OCI-LY7 (cell line): ENCODE measurements at regions not wholly inside any gene's neighbourhood (a gene's known extent, or its start where the extent isn't known, plus 50 kb on each side); places are given as distances from the start of the nearest gene placed in this dataset.

Source experiments
- EZH2phosphoT487 ChIP-seq: fragments of 200-600 bp; sonication (generic); IDR thresholded peaks from 2 replicates; pipeline ENCODE4 v1.6.1; 2018; ENCODE audit warnings: low read depth, borderline replicate concordance, mild to moderate bottlenecking, mixed run types, antibody characterized with exemption, low read length, moderate library complexity, mixed read lengths
- TF ChIP-seq, protein P1 (sequence below): fragments of 200-600 bp; sonication (generic); conservative IDR thresholded peaks from 2 replicates; pipeline ENCODE4 v1.5.1; 2014; ENCODE audit warnings: mild to moderate bottlenecking, antibody characterized with exemption, low read length, moderate library complexity, mixed read lengths

DNA sequence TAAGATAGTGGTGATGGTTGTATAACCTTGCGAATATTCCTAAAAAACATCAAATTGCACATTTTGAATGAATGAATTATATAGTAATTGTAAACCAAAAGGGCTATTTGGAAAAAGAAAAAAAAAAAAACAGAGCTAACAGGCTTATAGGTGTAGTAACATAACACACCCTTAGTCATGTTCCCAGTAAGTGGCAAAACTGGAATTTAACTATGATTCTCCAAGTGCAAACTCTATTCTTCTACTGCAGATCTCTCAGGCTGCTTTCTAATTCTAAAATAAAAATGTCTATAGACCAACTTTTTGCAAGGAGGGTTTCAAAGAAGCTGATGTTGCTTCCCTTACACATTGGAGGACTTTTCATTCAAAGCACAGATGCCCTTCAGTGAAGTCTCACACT is 293.2 kb upstream of the MON1B start:
- TF ChIP-seq, protein P1, sequence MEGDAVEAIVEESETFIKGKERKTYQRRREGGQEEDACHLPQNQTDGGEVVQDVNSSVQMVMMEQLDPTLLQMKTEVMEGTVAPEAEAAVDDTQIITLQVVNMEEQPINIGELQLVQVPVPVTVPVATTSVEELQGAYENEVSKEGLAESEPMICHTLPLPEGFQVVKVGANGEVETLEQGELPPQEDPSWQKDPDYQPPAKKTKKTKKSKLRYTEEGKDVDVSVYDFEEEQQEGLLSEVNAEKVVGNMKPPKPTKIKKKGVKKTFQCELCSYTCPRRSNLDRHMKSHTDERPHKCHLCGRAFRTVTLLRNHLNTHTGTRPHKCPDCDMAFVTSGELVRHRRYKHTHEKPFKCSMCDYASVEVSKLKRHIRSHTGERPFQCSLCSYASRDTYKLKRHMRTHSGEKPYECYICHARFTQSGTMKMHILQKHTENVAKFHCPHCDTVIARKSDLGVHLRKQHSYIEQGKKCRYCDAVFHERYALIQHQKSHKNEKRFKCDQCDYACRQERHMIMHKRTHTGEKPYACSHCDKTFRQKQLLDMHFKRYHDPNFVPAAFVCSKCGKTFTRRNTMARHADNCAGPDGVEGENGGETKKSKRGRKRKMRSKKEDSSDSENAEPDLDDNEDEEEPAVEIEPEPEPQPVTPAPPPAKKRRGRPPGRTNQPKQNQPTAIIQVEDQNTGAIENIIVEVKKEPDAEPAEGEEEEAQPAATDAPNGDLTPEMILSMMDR = no peak
- no peak for TF ChIP-seq EZH2phosphoT487
